Heart left ventricle (tissue), 13 donors: ENCODE measurements at regions not wholly inside any gene's neighbourhood (a gene's known extent, or its start where the extent isn't known, plus 50 kb on each side); places are given as distances from the start of the nearest gene placed in this dataset.

Experiments
- CTCF ChIP-seq, 12 donors: fragments of 200-600 bp; sonication (generic) in 4 of 12; IDR thresholded peaks; one replicate each; pipeline versions ENCODE4 v1.5.0 to v1.8.0; 2018 to 2022; ENCODE audit warnings: antibody characterized with exemption in 12 of 12, mild to moderate bottlenecking in 5 of 12
- POLR2A ChIP-seq, 2 donors: fragments of 450-650 bp; IDR thresholded peaks; one replicate each; pipeline ENCODE4 v1.6.1; 2017; ENCODE audit warnings: antibody characterized with exemption in 2 of 2, mild to moderate bottlenecking in 2 of 2, moderate library complexity in 2 of 2
- donor health status: ischemic (EF 13 %, LVEDD 7.1; RV severe dilation, severe dysfunction).
- donor health status: DM: no; HTN: yes; CAD: no.
- donor health status: DM: no; HTN: no; CAD: no.
- donor health status: ischemic (EF 25% LVEDD 6.9; RV normal size, moderate dysfunction).
- donor health status: ischemic (EF 25% LVEDD 5.7; RV mildly dilated, moderate dysfunction).
- donor health status: ischemic (EF 35%, LVEDD 5.7; RV mildly dilated, moderate dysfunction).
- donor health status: nonischemic (EF 11% LVEDD 7.7; RV severe dilation, severe dysfunction).
- donor health status: DM: yes; HTN: yes; CAD: no.
- donor health status: PGD.
- donor health status: ischemic (EF 29% LVEDD 5.4; RV normal size, mild dysfunction).
- donor health status: nonischemic (EF 23%, LVEDD 6.1; RV moderate dilation, normal function).

- TF ChIP-seq CTCF (IDR thresholded peaks at IDR 0.05) = no peak
- TF ChIP-seq POLR2A (IDR thresholded peaks at IDR 0.05) = no peak
Observed at GRCh38 chr1:29487291-29487690, 251.0 kb downstream of the PTPRU start.
